ACC112 (cell line): ENCODE measurements at regions not wholly inside any gene's neighbourhood (a gene's known extent, or its start where the extent isn't known, plus 50 kb on each side); places are given as distances from the start of the nearest gene placed in this dataset.

Experiments
- H2AFZ ChIP-seq: fragments of 200-600 bp; sonication (generic); one replicate; pipeline ENCODE4 v1.6.0; 2017; ENCODE audit warnings: antibody characterized with exemption, low read length; ENCODE audit not compliant: unreplicated experiment
- H3K27ac ChIP-seq: fragments of 200-600 bp; sonication (generic); 2 replicates; pipeline ENCODE4 v1.5.1; 2014; ENCODE audit warnings: low read depth, mild to moderate bottlenecking, antibody characterized with exemption, low read length, moderate library complexity
- H3K27me3 ChIP-seq: fragments of 200-600 bp; sonication (generic); 2 replicates; pipeline ENCODE4 v1.6.1; 2014; ENCODE audit warnings: mild to moderate bottlenecking, antibody characterized with exemption, low read length, moderate library complexity, mixed read lengths; ENCODE audit not compliant: insufficient read depth
- H3K36me3 ChIP-seq: fragments of 200-600 bp; sonication (generic); 2 replicates; pipeline ENCODE4 v1.6.1; 2016; ENCODE audit warnings: mild to moderate bottlenecking, antibody characterized with exemption, low read length, moderate library complexity, mixed read lengths; ENCODE audit not compliant: insufficient read depth
- H3K4me1 ChIP-seq: fragments of 200-600 bp; sonication (generic); one replicate; pipeline ENCODE4 v1.6.1; 2016; ENCODE audit warnings: low read length, mixed read lengths; ENCODE audit not compliant: insufficient read depth, unreplicated experiment, control insufficient read depth
- H3K4me3 ChIP-seq: fragments of 200-600 bp; sonication (generic); 2 replicates; pipeline ENCODE4 v1.5.1; 2014; ENCODE audit warnings: mild to moderate bottlenecking, low read depth, low read length
- H3K79me2 ChIP-seq: fragments of 200-600 bp; sonication (generic); one replicate; pipeline ENCODE4 v1.6.0; 2016; ENCODE audit warnings: low read length; ENCODE audit not compliant: control insufficient read depth, unreplicated experiment, insufficient read depth

- Histone ChIP-seq H3K27me3 (peaks cover 34% of the 10 kb centered on the region), H3K36me3 (no peaks in the 10 kb centered on the region), H3K79me2 (no peaks in the 10 kb centered on the region), H3K4me1 (no peaks in the 10 kb centered on the region), H2AFZ (no peak overlapping the region), H3K4me3 (no peak overlapping the region), H3K27ac (no peak overlapping the region)
Observed at GRCh38 chr13:91142572-91142971, 204.9 kb upstream of the MIR17HG start.

DNA sequence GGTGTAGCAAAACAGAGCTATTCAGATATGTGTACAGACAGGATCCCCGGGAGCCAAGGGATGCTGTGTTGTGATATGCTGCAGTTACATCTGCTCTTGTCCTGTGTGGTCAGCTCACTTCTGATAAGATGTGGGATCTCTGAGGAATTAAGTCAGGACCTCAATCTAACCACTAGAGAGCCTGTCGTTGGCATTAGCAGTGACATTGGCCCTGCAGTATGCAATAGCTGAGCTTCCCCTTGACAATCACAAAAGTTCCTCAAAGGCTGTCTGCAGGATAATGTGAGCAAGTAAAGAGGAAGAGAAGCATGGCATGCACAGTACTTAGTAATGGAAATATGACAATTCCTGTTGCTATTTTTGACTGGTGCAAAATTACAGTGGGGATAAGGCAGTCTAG lies 203.4 kb upstream of the MIR17HG start:
- no peak overlapping the region for H3K27ac ChIP-seq
- H3K27me3 ChIP-seq: peaks cover 28% of the 10 kb centered on the region
- no peak overlapping the region for H3K4me3 ChIP-seq

DNA sequence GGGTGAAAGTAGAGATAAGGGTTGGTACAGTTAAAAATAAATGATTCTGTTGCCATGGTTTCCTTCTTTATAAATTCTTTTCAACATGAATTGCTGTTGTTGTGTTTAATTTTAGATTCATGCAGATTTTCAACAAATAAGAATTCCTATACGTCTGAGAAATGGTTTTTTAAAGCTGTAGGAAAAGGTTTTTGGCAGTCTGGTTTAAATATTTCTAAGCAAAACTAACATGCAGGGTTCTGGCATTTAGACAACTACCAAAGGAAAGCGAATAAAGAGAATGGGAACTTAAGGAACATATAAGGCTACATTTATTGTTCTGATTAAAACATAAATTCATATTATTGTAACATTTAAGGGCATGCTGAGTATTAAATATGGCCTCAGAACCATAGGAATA lies 203.0 kb upstream of the MIR17HG start:
- Histone ChIP-seq H3K4me1 (no peaks in the 10 kb centered on the region), H3K4me3 (no peak overlapping the region), H3K79me2 (no peaks in the 10 kb centered on the region), H3K27ac (no peak overlapping the region), H2AFZ (no peak overlapping the region), H3K36me3 (no peaks in the 10 kb centered on the region), H3K27me3 (peaks cover 24% of the 10 kb centered on the region)

More for the DNA sequence above, 203.4 kb upstream of the MIR17HG start:
- no peaks in the 10 kb centered on the region for H3K4me1 ChIP-seq
- no peak overlapping the region for H2AFZ ChIP-seq
- H3K36me3 ChIP-seq: no peaks in the 10 kb centered on the region
- no peaks in the 10 kb centered on the region for H3K79me2 ChIP-seq

GRCh38 chr13:91145571-91146205 lies 201.8 kb upstream of the MIR17HG start:
- no peak overlapping the region for H2AFZ ChIP-seq
- H3K4me3 ChIP-seq: no peak overlapping the region
- no peaks in the 10 kb centered on the region for H3K4me1 ChIP-seq
- no peak overlapping the region for H3K27ac ChIP-seq
- no peaks in the 10 kb centered on the region for H3K36me3 ChIP-seq
- no peaks in the 10 kb centered on the region for H3K79me2 ChIP-seq
- H3K27me3 ChIP-seq: peaks cover 20% of the 10 kb centered on the region

GRCh38 chr13:91146601-91147000 lies 200.9 kb upstream of the MIR17HG start:
- Histone ChIP-seq H2AFZ (no peak overlapping the region), H3K36me3 (no peaks in the 10 kb centered on the region), H3K79me2 (no peaks in the 10 kb centered on the region)

GRCh38 chr13:91148098-91148497 lies 199.4 kb upstream of the MIR17HG start:
- Histone ChIP-seq H2AFZ (no peak overlapping the region), H3K4me3 (no peak overlapping the region), H3K79me2 (no peaks in the 10 kb centered on the region), H3K36me3 (no peaks in the 10 kb centered on the region), H3K4me1 (no peaks in the 10 kb centered on the region), H3K27me3 (peaks cover 11% of the 10 kb centered on the region), H3K27ac (no peak overlapping the region)

More at GRCh38 chr13:91146601-91147000, 200.9 kb upstream of the MIR17HG start:
- no peaks in the 10 kb centered on the region for H3K4me1 ChIP-seq
- no peak overlapping the region for H3K27ac ChIP-seq
- no peak overlapping the region for H3K4me3 ChIP-seq
- H3K27me3 ChIP-seq: peaks cover 13% of the 10 kb centered on the region

DNA sequence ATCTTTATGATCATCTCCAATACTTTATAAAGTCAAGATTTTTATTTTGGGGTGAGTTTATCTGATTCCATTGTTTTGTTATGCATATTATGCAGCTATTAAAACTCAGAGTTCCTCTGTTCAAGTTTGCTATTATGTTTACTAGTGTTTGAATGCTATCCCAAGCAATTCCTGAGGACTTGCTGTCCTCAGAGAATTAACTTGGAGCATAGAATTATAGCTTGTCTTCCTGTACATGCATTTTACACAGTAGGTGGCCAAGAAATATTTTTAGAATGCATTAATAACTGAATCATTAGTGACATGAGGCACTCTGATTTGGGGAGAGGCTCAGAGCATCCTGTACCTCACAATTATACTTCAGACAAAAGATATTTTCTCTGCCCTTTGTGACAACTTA lies 195.6 kb upstream of the MIR17HG start:
- Histone ChIP-seq H3K4me3 (no peak overlapping the region), H3K4me1 (no peaks in the 10 kb centered on the region), H3K27ac (no peak overlapping the region), H3K36me3 (no peaks in the 10 kb centered on the region), H3K27me3 (peaks cover 7% of the 10 kb centered on the region), H3K79me2 (no peaks in the 10 kb centered on the region), H2AFZ (no peak overlapping the region)

GRCh38 chr13:91153372-91153771 lies 194.1 kb upstream of the MIR17HG start:
- Histone ChIP-seq H2AFZ (no peak overlapping the region), H3K27ac (no peak overlapping the region), H3K4me1 (no peaks in the 10 kb centered on the region), H3K27me3 (peaks cover 6% of the 10 kb centered on the region), H3K79me2 (no peaks in the 10 kb centered on the region), H3K4me3 (no peak overlapping the region), H3K36me3 (no peaks in the 10 kb centered on the region)

GRCh38 chr13:91154558-91155353 lies 192.7 kb upstream of the MIR17HG start:
- no peak overlapping the region for H3K4me3 ChIP-seq
- no peaks in the 10 kb centered on the region for H3K4me1 ChIP-seq
- no peak overlapping the region for H2AFZ ChIP-seq
- no peak overlapping the region for H3K27ac ChIP-seq
- no peaks in the 10 kb centered on the region for H3K79me2 ChIP-seq
- H3K27me3 ChIP-seq: peaks cover 17% of the 10 kb centered on the region
- H3K36me3 ChIP-seq: no peaks in the 10 kb centered on the region

- no peaks in the 10 kb centered on the region for H3K79me2 ChIP-seq
- H3K4me3 ChIP-seq: no peak overlapping the region
- peaks cover 21% of the 10 kb centered on the region for H3K27me3 ChIP-seq
- H3K36me3 ChIP-seq: no peaks in the 10 kb centered on the region
- H3K4me1 ChIP-seq: no peaks in the 10 kb centered on the region
- H3K27ac ChIP-seq: no peak overlapping the region
- H2AFZ ChIP-seq: no peak overlapping the region
Observed at GRCh38 chr13:91155512-91156114, 191.9 kb upstream of the MIR17HG start.
